CD14-positive monocyte (primary cell): ENCODE measurements at regions not wholly inside any gene's neighbourhood (a gene's known extent, or its start where the extent isn't known, plus 50 kb on each side); places are given as distances from the start of the nearest gene placed in this dataset.

ENCODE experiments used
- DNase-seq, 3 donors: peaks; one replicate each; pipeline ENCODE4 v3.0.0-alpha.2; 2011 to 2022
- H2AFZ ChIP-seq: 2 replicates; pipeline ENCODE4 v1.6.0; 2012; ENCODE audit warnings: mild to moderate bottlenecking, low read depth, low read length, inconsistent platforms; ENCODE audit not compliant: insufficient read depth, poor library complexity, severe bottlenecking
- H3K27ac ChIP-seq, 2 donors: 1 replicate in 1 of 2; 2 replicates in 1 of 2; pipeline ENCODE4 v1.5.1; 2012 to 2013; ENCODE audit warnings: low read length in 2 of 2, control low read depth in 1 of 2, inconsistent platforms in 1 of 2, low read depth in 1 of 2, mild to moderate bottlenecking in 1 of 2
- H3K27me3 ChIP-seq, 2 donors: one replicate each; pipeline versions ENCODE4 v1.6.0 to v1.6.1; 2011 to 2013; ENCODE audit warnings: low read length in 2 of 2; ENCODE audit not compliant: control insufficient read depth in 2 of 2, insufficient read depth in 2 of 2
- H3K36me3 ChIP-seq, 2 donors: replicated peaks in 1 of 2; 1 replicate in 1 of 2; 2 replicates in 1 of 2; pipeline versions ENCODE4 v1.5.1 to v1.6.1; 2012 to 2013; ENCODE audit warnings: low read length in 2 of 2, control low read depth in 1 of 2, inconsistent platforms in 1 of 2, mild to moderate bottlenecking in 1 of 2; ENCODE audit not compliant: insufficient read depth in 2 of 2, control insufficient read depth in 1 of 2
- H3K4me1 ChIP-seq, 2 donors: 1 replicate in 1 of 2; 2 replicates in 1 of 2; pipeline versions ENCODE4 v1.5.1 to v1.6.1; 2012 to 2013; ENCODE audit warnings: low read length in 2 of 2, control low read depth in 1 of 2, inconsistent platforms in 1 of 2, mild to moderate bottlenecking in 1 of 2, moderate library complexity in 1 of 2; ENCODE audit not compliant: insufficient read depth in 2 of 2, control insufficient read depth in 1 of 2
- H3K4me2 ChIP-seq: replicated peaks from 2 replicates; pipeline ENCODE3; 2012; ENCODE audit warnings: low read length, moderate library complexity, mild to moderate bottlenecking; ENCODE audit not compliant: poor library complexity, severe bottlenecking; ENCODE audit errors: extremely low read depth
- H3K4me3 ChIP-seq, 3 experiments: fragments of 200-600 bp in 1 of 3; sonication (generic) in 1 of 3; replicated peaks in 1 of 3; 1 replicate in 2 of 3; 2 replicates in 1 of 3; pipeline ENCODE4 v1.5.1; 2011 to 2013; ENCODE audit warnings: low read length in 3 of 3, mild to moderate bottlenecking in 3 of 3, control low read depth in 2 of 3, low read depth in 2 of 3, inconsistent platforms in 1 of 3, moderate library complexity in 1 of 3
- H3K79me2 ChIP-seq: 2 replicates; pipeline ENCODE4 v1.6.0; 2012; ENCODE audit warnings: mild to moderate bottlenecking, control low read depth, inconsistent platforms, low read length, moderate library complexity; ENCODE audit not compliant: insufficient read depth
- H3K9ac ChIP-seq: 2 replicates; pipeline ENCODE4 v1.6.0; 2017; ENCODE audit warnings: low read length, mild to moderate bottlenecking; ENCODE audit not compliant: insufficient read depth, poor library complexity, severe bottlenecking
- H3K9me3 ChIP-seq, 2 donors: replicated peaks in 1 of 2; 1 replicate in 1 of 2; 2 replicates in 1 of 2; pipeline versions ENCODE4 v1.5.1 to v1.6.1; 2012 to 2013; ENCODE audit warnings: low read length in 2 of 2, control low read depth in 1 of 2; ENCODE audit not compliant: control insufficient read depth in 1 of 2, insufficient read depth in 1 of 2
- H4K20me1 ChIP-seq: 2 replicates; pipeline ENCODE4 v1.6.0; 2012; ENCODE audit warnings: mild to moderate bottlenecking, low read length, control low read depth, moderate library complexity; ENCODE audit not compliant: insufficient read depth
- H3K27ac Mint-ChIP-seq, 7 donors: one replicate each; pipeline ENCODE4 v1.8.0; 2020; ENCODE audit warnings: mild to moderate bottlenecking in 7 of 7, mixed read lengths in 7 of 7, moderate library complexity in 6 of 7, inconsistent platforms in 2 of 7
- H3K27me3 Mint-ChIP-seq, 3 donors: one replicate each; pipeline ENCODE4 v1.8.0; 2021 to 2022; ENCODE audit warnings: low read depth in 3 of 3, mild to moderate bottlenecking in 3 of 3, mixed read lengths in 3 of 3, moderate library complexity in 3 of 3, inconsistent platforms in 1 of 3
- H3K36me3 Mint-ChIP-seq, 2 donors: one replicate each; pipeline ENCODE4 v1.8.0; 2020; ENCODE audit warnings: mixed read lengths in 2 of 2, inconsistent platforms in 1 of 2, mild to moderate bottlenecking in 1 of 2
- H3K4me1 Mint-ChIP-seq: one replicate; pipeline ENCODE4 v1.8.0; 2020; ENCODE audit warnings: mild to moderate bottlenecking, mixed read lengths
- H3K4me3 Mint-ChIP-seq, 2 donors: one replicate each; pipeline ENCODE4 v1.8.0; 2020; ENCODE audit warnings: mild to moderate bottlenecking in 2 of 2, mixed read lengths in 2 of 2, moderate library complexity in 1 of 2
- H3K9me3 Mint-ChIP-seq, 7 donors: one replicate each; pipeline ENCODE4 v1.8.0; 2020 to 2022; ENCODE audit warnings: mixed read lengths in 7 of 7, mild to moderate bottlenecking in 6 of 7, moderate library complexity in 6 of 7, inconsistent platforms in 2 of 7
- CTCF ChIP-seq: fragments of 200-600 bp; IDR thresholded peaks from one replicate; pipeline ENCODE4 v1.8.0; 2022; ENCODE audit warnings: antibody characterized with exemption, mild to moderate bottlenecking
- WGBS: methylation state at CpG from one replicate; pipeline ENCODE4 v1.1.5; 2013; ENCODE audit warnings: missing lambda C conversion rate; ENCODE audit not compliant: insufficient coverage; 5-methylcytosine and 5-hydroxymethylcytosine counted together
- intact Hi-C, 2 donors: fragments of 100-400 bp; cut with micrococcal nuclease; formaldehyde crosslinking; loops; one replicate each; pipeline versions ENCODE4 v1.15.0 to v1.15.1; 2023

GRCh38 chr1:229986737-229987337 lies 80.2 kb upstream of the GALNT2 start:
- Histone ChIP-seq H3K9me3 (no peaks in the 10 kb centered on the region), H3K4me1 (no peaks in the 10 kb centered on the region), H3K36me3 (no peaks in the 10 kb centered on the region), H3K9ac (no peak overlapping the region), H4K20me1 (no peaks in the 10 kb centered on the region), H3K27me3 (no peaks in the 10 kb centered on the region), H3K4me2 (no peak overlapping the region), H3K79me2 (no peaks in the 10 kb centered on the region), H3K4me3 (no peak overlapping the region), H2AFZ (no peak overlapping the region), H3K27ac (no peak overlapping the region)
- Mint-ChIP-seq H3K27ac (no peak overlapping the region), H3K36me3 (no peaks in the 10 kb centered on the region), H3K4me1 (peaks cover 10% of the 10 kb centered on the region), H3K9me3 (no peaks in the 10 kb centered on the region), H3K4me3 (no peak overlapping the region), H3K27me3 (peaks cover 0 to 11% (median 3%) of the 10 kb centered on the region in 3 donors)
- intact Hi-C loops = no loop called here
- DNase-seq = no peak
- TF ChIP-seq CTCF = no peak
- no CpG with 5 or more reads among the region's 3 CpGs for WGBS

- no peaks in the 10 kb centered on the region for H3K36me3 ChIP-seq
- no CpG with 5 or more reads among the region's 6 CpGs for WGBS
- no peak overlapping the region for H3K27ac Mint-ChIP-seq
- H4K20me1 ChIP-seq = no peaks in the 10 kb centered on the region
- H3K36me3 Mint-ChIP-seq = no peaks in the 10 kb centered on the region
- TF ChIP-seq CTCF = no peak
- H3K4me1 Mint-ChIP-seq = peaks cover 10% of the 10 kb centered on the region
- no peak overlapping the region for H3K4me3 ChIP-seq
- intact Hi-C loops = no loop called here
- no peak overlapping the region for H3K27ac ChIP-seq
- no peak overlapping the region for H3K9ac ChIP-seq
- H3K4me3 Mint-ChIP-seq = no peak overlapping the region
- H3K4me2 ChIP-seq = no peak overlapping the region
- no peaks in the 10 kb centered on the region for H3K27me3 ChIP-seq
- no peak overlapping the region for H2AFZ ChIP-seq
- H3K27me3 Mint-ChIP-seq = peaks cover 0 to 11% (median 3%) of the 10 kb centered on the region in 3 donors
- H3K9me3 Mint-ChIP-seq = no peaks in the 10 kb centered on the region
- H3K9me3 ChIP-seq = no peaks in the 10 kb centered on the region
- H3K79me2 ChIP-seq = no peaks in the 10 kb centered on the region
- H3K4me1 ChIP-seq = no peaks in the 10 kb centered on the region
- no peak for DNase-seq
These were observed 79.1 kb upstream of the GALNT2 start for GRCh38 chr1:229987953-229988352.
